GM21423 (cell line): ENCODE measurements at regions not wholly inside any gene's neighbourhood (a gene's known extent, or its start where the extent isn't known, plus 50 kb on each side); places are given as distances from the start of the nearest gene placed in this dataset.

Source experiments
- ATAC-seq: cut with Tn5 transposase; IDR thresholded peaks from one replicate; pipeline ENCODE4 v1.9.1; 2021; ENCODE audit warnings: mild to moderate bottlenecking, moderate library complexity; ENCODE audit not compliant: unreplicated experiment

GRCh38 chr12:58557661-58558060, 362.6 kb downstream of the LRIG3 start:
- ATAC-seq, result no peak

GRCh38 chr12:58563621-58564020, 356.7 kb downstream of the LRIG3 start:
- ATAC-seq, result no peak

- no peak for ATAC-seq
Observed at GRCh38 chr12:58564721-58565120, 355.6 kb downstream of the LRIG3 start.

- no peak for ATAC-seq
Observed at GRCh38 chr12:58566599-58566998, 353.7 kb downstream of the LRIG3 start.

GRCh38 chr12:58567189-58567588, 353.1 kb downstream of the LRIG3 start:
- ATAC-seq, result no peak

GRCh38 chr12:58570411-58570810, 349.9 kb downstream of the LRIG3 start:
- no peak for ATAC-seq

GRCh38 chr12:58575256-58575655, 345.0 kb downstream of the LRIG3 start:
- ATAC-seq, result no peak

- ATAC-seq, result no peak
Observed at GRCh38 chr12:58576081-58576480, 344.2 kb downstream of the LRIG3 start.

- ATAC-seq, result no peak
Observed at GRCh38 chr12:58576916-58577315, 343.4 kb downstream of the LRIG3 start.

GRCh38 chr12:58580095-58580494, 340.2 kb downstream of the LRIG3 start:
- ATAC-seq, result no peak

GRCh38 chr12:58583529-58583928, 336.8 kb downstream of the LRIG3 start:
- ATAC-seq, result no peak

- no peak for ATAC-seq
Observed at GRCh38 chr12:58583940-58584339, 336.4 kb downstream of the LRIG3 start.

- no peak for ATAC-seq
Observed at GRCh38 chr12:58584880-58585279, 335.4 kb downstream of the LRIG3 start.

- no peak for ATAC-seq
Observed at GRCh38 chr12:58586762-58587161, 333.5 kb downstream of the LRIG3 start.

GRCh38 chr12:58588770-58589169, 331.5 kb downstream of the LRIG3 start:
- ATAC-seq, result no peak

GRCh38 chr12:58592475-58593207, 327.7 kb downstream of the LRIG3 start:
- ATAC-seq, result no peak

GRCh38 chr12:58593557-58594304, 326.6 kb downstream of the LRIG3 start:
- no peak for ATAC-seq

- no peak for ATAC-seq
Observed at GRCh38 chr12:58596381-58596780, 323.9 kb downstream of the LRIG3 start.

GRCh38 chr12:58601529-58601928, 318.8 kb downstream of the LRIG3 start:
- ATAC-seq, result no peak

- no peak for ATAC-seq
Observed at GRCh38 chr12:58602179-58602578, 318.1 kb downstream of the LRIG3 start.

- no peak for ATAC-seq
Observed at GRCh38 chr12:58602736-58603135, 317.6 kb downstream of the LRIG3 start.

GRCh38 chr12:58607805-58608204, 312.5 kb downstream of the LRIG3 start:
- ATAC-seq, result no peak
